ENCODE measurements at regions not wholly inside any gene's neighbourhood (a gene's known extent, or its start where the extent isn't known, plus 50 kb on each side); places are given as distances from the start of the nearest gene placed in this dataset.
A peak's percentile ranks its signal among the peaks of the same experiment; 100 is the strongest.

GRCh38 chr6:25105070-25105925 is 169.5 kb upstream of the RIPOR2 start:
- H3K27me3 ChIP-seq (ENCODE audit: control insufficient read depth, low read length) = no peaks in the 10 kb centered on the region
- H3K4me1 ChIP-seq (ENCODE audit: control insufficient read depth, low read length) = peaks cover 17% of the 10 kb centered on the region
- H3K27ac ChIP-seq (ENCODE audit: low read depth, low read length) = no peak overlapping the region
- no peaks in the 10 kb centered on the region for H3F3A ChIP-seq (ENCODE audit: control insufficient read depth, insufficient read depth)
- H3K4me2 ChIP-seq (ENCODE audit: low read length) = no peak overlapping the region
- H4K20me1 ChIP-seq (ENCODE audit: control insufficient read depth, insufficient read depth, low read depth, low read length) = no peaks in the 10 kb centered on the region
- H3K79me2 ChIP-seq (ENCODE audit: control insufficient read depth, low read length) = no peaks in the 10 kb centered on the region
- H3K36me3 ChIP-seq (ENCODE audit: control insufficient read depth, low read length) = no peaks in the 10 kb centered on the region
- no peaks in the 10 kb centered on the region for H3K9me2 ChIP-seq (replicated peaks; ENCODE audit: control insufficient read depth, low read length)
- no peak for TF ChIP-seq EZH2phosphoT487 (IDR thresholded peaks at IDR 0.05; ENCODE audit: borderline replicate concordance, low read length)
- no peak for TF ChIP-seq CTCF (IDR thresholded peaks at IDR 0.05; ENCODE audit: low read depth, low read length, poor library complexity, severe bottlenecking)
- H3K9me3 ChIP-seq (ENCODE audit: control insufficient read depth, insufficient read depth, low read length) = no peaks in the 10 kb centered on the region
- no peak overlapping the region for H3K4me3 ChIP-seq (ENCODE audit: low read length)

- Histone ChIP-seq H3K9me2 (replicated peaks; ENCODE audit: control insufficient read depth, low read length) (no peaks in the 10 kb centered on the region), H3K27ac (ENCODE audit: low read depth, low read length) (no peak overlapping the region), H4K20me1 (ENCODE audit: control insufficient read depth, insufficient read depth, low read depth, low read length) (no peaks in the 10 kb centered on the region), H3K9me3 (ENCODE audit: control insufficient read depth, insufficient read depth, low read length) (no peaks in the 10 kb centered on the region), H3K4me1 (ENCODE audit: control insufficient read depth, low read length) (peaks cover 17% of the 10 kb centered on the region), H3F3A (ENCODE audit: control insufficient read depth, insufficient read depth) (no peaks in the 10 kb centered on the region), H3K4me2 (ENCODE audit: low read length) (peak overlapping the region; percentile 5; the same call in 1 of the 2 replicates), H3K79me2 (ENCODE audit: control insufficient read depth, low read length) (no peaks in the 10 kb centered on the region), H3K27me3 (ENCODE audit: control insufficient read depth, low read length) (no peaks in the 10 kb centered on the region), H3K4me3 (ENCODE audit: low read length) (no peak overlapping the region), H3K36me3 (ENCODE audit: control insufficient read depth, low read length) (no peaks in the 10 kb centered on the region)
- no peak for TF ChIP-seq EZH2phosphoT487 (IDR thresholded peaks at IDR 0.05; ENCODE audit: borderline replicate concordance, low read length)
- TF ChIP-seq CTCF (IDR thresholded peaks at IDR 0.05; ENCODE audit: low read depth, low read length, poor library complexity, severe bottlenecking) = no peak
Observed at GRCh38 chr6:25107218-25107617, 171.5 kb upstream of the RIPOR2 start.

DNA sequence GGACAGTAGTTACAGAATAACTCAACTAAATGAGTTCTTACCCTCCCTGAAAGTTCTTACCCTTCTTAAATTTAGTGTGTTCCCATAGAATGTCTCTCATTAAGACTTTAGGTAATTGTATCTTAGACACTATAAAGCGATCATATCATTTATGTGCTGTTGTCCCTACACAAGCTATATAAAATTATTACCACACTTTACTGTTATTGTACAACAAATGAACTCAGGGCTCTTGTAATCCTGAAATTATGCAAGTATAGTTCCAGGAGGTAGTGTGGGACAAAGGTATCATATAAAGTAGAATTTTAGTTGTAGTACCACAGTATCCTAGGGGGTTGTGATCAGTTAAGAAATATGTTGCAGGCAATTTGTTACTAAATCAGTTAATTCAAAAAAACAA is 167.4 kb upstream of the CARMIL1 start:
- H3K36me3 ChIP-seq (ENCODE audit: control insufficient read depth, low read length) = no peaks in the 10 kb centered on the region
- TF ChIP-seq EZH2phosphoT487 (IDR thresholded peaks at IDR 0.05; ENCODE audit: borderline replicate concordance, low read length) (no peak), CTCF (IDR thresholded peaks at IDR 0.05; ENCODE audit: low read depth, low read length, poor library complexity, severe bottlenecking) (no peak)
- no peaks in the 10 kb centered on the region for H3K27me3 ChIP-seq (ENCODE audit: control insufficient read depth, low read length)
- H3K4me1 ChIP-seq (ENCODE audit: control insufficient read depth, low read length) = peaks cover 13% of the 10 kb centered on the region
- H3K79me2 ChIP-seq (ENCODE audit: control insufficient read depth, low read length) = no peaks in the 10 kb centered on the region
- H3K9me2 ChIP-seq (replicated peaks; ENCODE audit: control insufficient read depth, low read length) = no peaks in the 10 kb centered on the region
- H3F3A ChIP-seq (ENCODE audit: control insufficient read depth, insufficient read depth) = no peaks in the 10 kb centered on the region
- H4K20me1 ChIP-seq (ENCODE audit: control insufficient read depth, insufficient read depth, low read depth, low read length) = no peaks in the 10 kb centered on the region
- H3K9me3 ChIP-seq (ENCODE audit: control insufficient read depth, insufficient read depth, low read length) = no peaks in the 10 kb centered on the region
- no peak overlapping the region for H3K27ac ChIP-seq (ENCODE audit: low read depth, low read length)
- no peak overlapping the region for H3K4me3 ChIP-seq (ENCODE audit: low read length)
- no peak overlapping the region for H3K4me2 ChIP-seq (ENCODE audit: low read length)

Measured in DOHH2 (cell line).